Epithelial cell of prostate (primary cell): ENCODE measurements at regions not wholly inside any gene's neighbourhood (a gene's known extent, or its start where the extent isn't known, plus 50 kb on each side); places are given as distances from the start of the nearest gene placed in this dataset.
"Not testable (repeated sequence)": the region's sequence is repeated elsewhere in the genome, so short reads cannot be mapped to it uniquely, and the experiment has no call there.

ENCODE experiments used
- DNase-seq: peaks from one replicate; pipeline ENCODE4 v3.0.0-alpha.2; 2011; ENCODE audit warnings: low read depth, low spot score
- H3K27ac ChIP-seq: fragments of 450-650 bp; 2 replicates; pipeline ENCODE4 v1.5.1; 2017; ENCODE audit warnings: mild to moderate bottlenecking

- H3K27ac ChIP-seq: no peak overlapping the region
- DNase-seq: no peak
Measured at GRCh38 chr3:22366781-22367180, 615.8 kb upstream of the ZNF385D start.

GRCh38 chr3:22371036-22371435 lies 620.0 kb upstream of the ZNF385D start:
- no peak overlapping the region for H3K27ac ChIP-seq
- no peak for DNase-seq

- DNase-seq: no peak
Measured at GRCh38 chr3:22371607-22372291, 620.7 kb upstream of the ZNF385D start.

GRCh38 chr3:22372292-22373062 lies 621.5 kb upstream of the ZNF385D start:
- H3K27ac ChIP-seq: no peak overlapping the region
- DNase-seq: no peak

More at GRCh38 chr3:22371607-22372291, 620.7 kb upstream of the ZNF385D start:
- H3K27ac ChIP-seq: no peak overlapping the region

GRCh38 chr3:22373182-22373581 lies 622.2 kb upstream of the ZNF385D start:
- no peak overlapping the region for H3K27ac ChIP-seq
- no peak for DNase-seq

- no peak for DNase-seq
- no peak overlapping the region for H3K27ac ChIP-seq
Measured at GRCh38 chr3:22373827-22374226, 622.8 kb upstream of the ZNF385D start.

- no peak for DNase-seq
- H3K27ac ChIP-seq: no peak overlapping the region
Measured at GRCh38 chr3:22377421-22377820, 626.4 kb upstream of the ZNF385D start.

- H3K27ac ChIP-seq: no peak overlapping the region
- DNase-seq: no peak
Measured at GRCh38 chr3:22378869-22379268, 627.9 kb upstream of the ZNF385D start.

- no peak overlapping the region for H3K27ac ChIP-seq
Measured at GRCh38 chr3:22380253-22380652, 629.2 kb upstream of the ZNF385D start.

GRCh38 chr3:22381564-22381963 lies 630.6 kb upstream of the ZNF385D start:
- not testable (repeated sequence) for DNase-seq, H3K27ac ChIP-seq

More at GRCh38 chr3:22380253-22380652, 629.2 kb upstream of the ZNF385D start:
- DNase-seq: no peak

GRCh38 chr3:22383285-22383684 lies 632.3 kb upstream of the ZNF385D start:
- DNase-seq: no peak
- no peak overlapping the region for H3K27ac ChIP-seq

- no peak for DNase-seq
- no peak overlapping the region for H3K27ac ChIP-seq
Measured at GRCh38 chr3:22386107-22386506, 635.1 kb upstream of the ZNF385D start.

- no peak for DNase-seq
- H3K27ac ChIP-seq: no peak overlapping the region
Measured at GRCh38 chr3:22392286-22392685, 641.3 kb upstream of the ZNF385D start.

GRCh38 chr3:22392859-22393258 lies 641.8 kb upstream of the ZNF385D start:
- H3K27ac ChIP-seq: no peak overlapping the region
- no peak for DNase-seq

- no peak for DNase-seq
- no peak overlapping the region for H3K27ac ChIP-seq
Measured at GRCh38 chr3:22399566-22399965, 648.6 kb upstream of the ZNF385D start.

GRCh38 chr3:22401499-22401898 lies 650.5 kb upstream of the ZNF385D start:
- no peak for DNase-seq

GRCh38 chr3:22414239-22414638 lies 663.2 kb upstream of the ZNF385D start:
- DNase-seq: no peak

More at GRCh38 chr3:22401499-22401898, 650.5 kb upstream of the ZNF385D start:
- no peak overlapping the region for H3K27ac ChIP-seq

GRCh38 chr3:22416838-22417446 lies 665.9 kb upstream of the ZNF385D start:
- DNase-seq, H3K27ac ChIP-seq: not testable (repeated sequence)

More at GRCh38 chr3:22414239-22414638, 663.2 kb upstream of the ZNF385D start:
- H3K27ac ChIP-seq: no peak overlapping the region

GRCh38 chr3:22419261-22419660 lies 668.3 kb upstream of the ZNF385D start:
- no peak for DNase-seq
- no peak overlapping the region for H3K27ac ChIP-seq

- no peak overlapping the region for H3K27ac ChIP-seq
- DNase-seq: no peak
Measured at GRCh38 chr3:22421589-22421988, 670.6 kb upstream of the ZNF385D start.

GRCh38 chr3:22431334-22431733 lies 680.3 kb upstream of the ZNF385D start:
- no peak for DNase-seq

More at GRCh38 chr3:22431334-22431733, 680.3 kb upstream of the ZNF385D start:
- no peak overlapping the region for H3K27ac ChIP-seq
